Left hindlimb (tissue), 1 donor: ENCODE measurements at regions not wholly inside any gene's neighbourhood (a gene's known extent, or its start where the extent isn't known, plus 50 kb on each side); places are given as distances from the start of the nearest gene placed in this dataset.
A peak's percentile ranks its signal among the peaks of the same experiment; 100 is the strongest.
"Not testable (repeated sequence)": the region's sequence is repeated elsewhere in the genome, so short reads cannot be mapped to it uniquely, and the experiment has no call there.

ENCODE experiments used
- DNase-seq: peaks from one replicate; pipeline ENCODE4 v3.0.0-alpha.2; 2018

GRCh38 chr9:88596376-88596775 lies 61.4 kb downstream of the NXNL2 start:
- no peak for DNase-seq

GRCh38 chr9:88604836-88605511 lies 70.0 kb downstream of the NXNL2 start:
- no peak for DNase-seq

GRCh38 chr9:88605512-88606362 lies 70.8 kb downstream of the NXNL2 start:
- DNase-seq, result no peak

GRCh38 chr9:88614359-88614758 lies 79.4 kb downstream of the NXNL2 start:
- no peak for DNase-seq

- no peak for DNase-seq
These were observed 88.7 kb downstream of the NXNL2 start for GRCh38 chr9:88623698-88624097.

- no peak for DNase-seq
These were observed 93.1 kb downstream of the NXNL2 start for GRCh38 chr9:88628114-88628513.

GRCh38 chr9:88628811-88629210 lies 93.8 kb downstream of the NXNL2 start:
- no peak for DNase-seq

GRCh38 chr9:88630574-88630973 lies 95.6 kb downstream of the NXNL2 start:
- not testable (repeated sequence) for DNase-seq

- no peak for DNase-seq
These were observed 100.2 kb downstream of the NXNL2 start for GRCh38 chr9:88635151-88635550.

- DNase-seq, result no peak
These were observed 106.7 kb downstream of the NXNL2 start for GRCh38 chr9:88641456-88642240.

GRCh38 chr9:88642336-88642735 lies 107.4 kb downstream of the NXNL2 start:
- DNase-seq, result no peak

GRCh38 chr9:88643931-88644330 lies 109.0 kb downstream of the NXNL2 start:
- no peak for DNase-seq

GRCh38 chr9:88645172-88645878 lies 110.3 kb downstream of the NXNL2 start:
- no peak for DNase-seq

GRCh38 chr9:88645879-88646199 lies 110.9 kb downstream of the NXNL2 start:
- DNase-seq, result no peak

GRCh38 chr9:88646539-88647300 lies 111.7 kb downstream of the NXNL2 start:
- no peak for DNase-seq

- peak; percentile 86 for DNase-seq
These were observed 117.0 kb downstream of the NXNL2 start for GRCh38 chr9:88651682-88652633.

GRCh38 chr9:88652876-88653275 lies 117.9 kb downstream of the NXNL2 start:
- no peak for DNase-seq

- DNase-seq, result no peak
These were observed 118.4 kb downstream of the NXNL2 start for GRCh38 chr9:88653406-88653805.

- DNase-seq, result no peak
These were observed 118.9 kb downstream of the NXNL2 start for GRCh38 chr9:88653911-88654310.

GRCh38 chr9:88657893-88658292 lies 122.9 kb downstream of the NXNL2 start:
- no peak for DNase-seq

GRCh38 chr9:88658311-88658822 lies 123.4 kb downstream of the NXNL2 start:
- DNase-seq, result no peak
